H9 (cell line): ENCODE measurements at regions not wholly inside any gene's neighbourhood (a gene's known extent, or its start where the extent isn't known, plus 50 kb on each side); places are given as distances from the start of the nearest gene placed in this dataset.
A peak's percentile ranks its signal among the peaks of the same experiment; 100 is the strongest.

Experiments
- DNase-seq: peaks from one replicate; pipeline ENCODE4 v3.0.0-alpha.2; 2017
- H2AFZ ChIP-seq: one replicate; pipeline ENCODE4 v1.6.1; 2013; ENCODE audit warnings: mild to moderate bottlenecking, low read length, control low read depth, moderate library complexity
- H2AK5ac ChIP-seq: 2 replicates; pipeline ENCODE4 v1.6.1; 2013; ENCODE audit warnings: low read length, control low read depth, mixed read lengths; ENCODE audit not compliant: insufficient read length
- H2BK120ac ChIP-seq: one replicate; pipeline ENCODE4 v1.6.1; 2013; ENCODE audit warnings: low read depth, mild to moderate bottlenecking, low read length, control low read depth, inconsistent platforms; ENCODE audit not compliant: poor library complexity, severe bottlenecking
- H2BK12ac ChIP-seq: 2 replicates; pipeline ENCODE4 v1.6.1; 2013; ENCODE audit warnings: low read length, control low read depth, mixed read lengths, low read depth; ENCODE audit not compliant: insufficient read length
- H2BK15ac ChIP-seq: 2 replicates; pipeline ENCODE4 v1.6.1; 2013; ENCODE audit warnings: low read depth, low read length, control low read depth
- H2BK20ac ChIP-seq: one replicate; pipeline ENCODE4 v1.6.1; 2013; ENCODE audit warnings: low read depth, mild to moderate bottlenecking, low read length, control low read depth, inconsistent platforms; ENCODE audit not compliant: poor library complexity, severe bottlenecking
- H2BK5ac ChIP-seq: 2 replicates; pipeline ENCODE4 v1.6.1; 2013; ENCODE audit warnings: low read length, control low read depth, mixed read lengths; ENCODE audit not compliant: insufficient read length
- H3K14ac ChIP-seq: 2 replicates; pipeline ENCODE4 v1.6.1; 2013; ENCODE audit warnings: low read length, control low read depth; ENCODE audit not compliant: insufficient read depth
- H3K18ac ChIP-seq: 2 replicates; pipeline ENCODE4 v1.6.1; 2013; ENCODE audit warnings: low read depth, mild to moderate bottlenecking, mixed read lengths, low read length, control low read depth; ENCODE audit not compliant: insufficient read length
- H3K23ac ChIP-seq: 2 replicates; pipeline ENCODE4 v1.6.1; 2013; ENCODE audit warnings: low read length, control low read depth, mixed read lengths, low read depth; ENCODE audit not compliant: insufficient read length
- H3K23me2 ChIP-seq: 2 replicates; pipeline ENCODE4 v1.6.1; 2013; ENCODE audit warnings: low read depth, mild to moderate bottlenecking, mixed read lengths, low read length, control low read depth; ENCODE audit not compliant: insufficient read length, poor library complexity, severe bottlenecking
- H3K27ac ChIP-seq: 2 replicates; pipeline ENCODE4 v1.5.1; 2013; ENCODE audit warnings: low read length, control low read depth, mixed read lengths, low read depth; ENCODE audit not compliant: insufficient read length
- H3K27me3 ChIP-seq: 2 replicates; pipeline ENCODE4 v1.6.1; 2013; ENCODE audit warnings: low read length, control low read depth, inconsistent platforms; ENCODE audit not compliant: insufficient read depth
- H3K4ac ChIP-seq: 2 replicates; pipeline ENCODE4 v1.6.1; 2013; ENCODE audit warnings: low read depth, mild to moderate bottlenecking, control low read depth, inconsistent platforms, low read length, moderate library complexity
- H3K4me1 ChIP-seq: 2 replicates; pipeline ENCODE4 v1.6.1; 2013; ENCODE audit warnings: low read length, control low read depth, inconsistent platforms; ENCODE audit not compliant: insufficient read depth
- H3K4me2 ChIP-seq: 2 replicates; pipeline ENCODE4 v1.6.1; 2013; ENCODE audit warnings: low read length, control low read depth, mixed read lengths; ENCODE audit not compliant: insufficient read length, insufficient read depth
- H3K56ac ChIP-seq: 2 replicates; pipeline ENCODE4 v1.6.1; 2013; ENCODE audit warnings: low read depth, mild to moderate bottlenecking, mixed read lengths, low read length, control low read depth; ENCODE audit not compliant: insufficient read length
- H3K79me1 ChIP-seq: 2 replicates; pipeline ENCODE4 v1.6.1; 2013; ENCODE audit warnings: low read depth, mild to moderate bottlenecking, moderate library complexity, low read length, control low read depth, inconsistent platforms; ENCODE audit not compliant: insufficient read depth, poor library complexity, severe bottlenecking
- H3K79me2 ChIP-seq: 2 replicates; pipeline ENCODE4 v1.6.1; 2013; ENCODE audit warnings: low read length, control low read depth, inconsistent platforms; ENCODE audit not compliant: insufficient read depth
- H3K9ac ChIP-seq: 2 replicates; pipeline ENCODE4 v1.6.1; 2013; ENCODE audit warnings: low read length, control low read depth, mixed read lengths; ENCODE audit not compliant: insufficient read length; ENCODE audit errors: extremely low read depth
- H3K9me3 ChIP-seq: one replicate; pipeline ENCODE4 v1.6.1; 2013; ENCODE audit warnings: low read depth, low read length, inconsistent platforms; ENCODE audit not compliant: control insufficient read depth
- H3T11ph ChIP-seq: one replicate; pipeline ENCODE4 v1.6.1; 2013; ENCODE audit warnings: mild to moderate bottlenecking, low read length, control low read depth, inconsistent platforms
- H4K20me1 ChIP-seq: one replicate; pipeline ENCODE4 v1.6.1; 2013; ENCODE audit not compliant: control insufficient read depth, insufficient read length, insufficient read depth
- H4K5ac ChIP-seq: 2 replicates; pipeline ENCODE4 v1.6.1; 2013; ENCODE audit warnings: low read depth, mild to moderate bottlenecking, mixed read lengths, low read length, control low read depth; ENCODE audit not compliant: insufficient read length
- H4K8ac ChIP-seq: replicated peaks from 2 replicates; pipeline ENCODE4 v1.6.1; 2013; ENCODE audit warnings: low read length, control low read depth, mixed read lengths, low read depth; ENCODE audit not compliant: insufficient read length
- H4K91ac ChIP-seq: 2 replicates; pipeline ENCODE4 v1.6.1; 2013; ENCODE audit warnings: low read depth, mild to moderate bottlenecking, moderate library complexity, mixed read lengths, low read length, control low read depth; ENCODE audit not compliant: insufficient read length
- H3K27ac Mint-ChIP-seq, 3 experiments: 2 replicates in 2 of 3; 3 replicates in 1 of 3; pipeline ENCODE4 v1.8.0; 2020 to 2021; ENCODE audit warnings: mixed read lengths in 3 of 3, mild to moderate bottlenecking in 1 of 3, moderate library complexity in 1 of 3
- H3K27me3 Mint-ChIP-seq: 2 replicates; pipeline ENCODE4 v1.8.0; 2021; ENCODE audit warnings: low read depth, mild to moderate bottlenecking, moderate library complexity, mixed read lengths
- H3K36me3 Mint-ChIP-seq, 3 experiments: 2 replicates in 2 of 3; 3 replicates in 1 of 3; pipeline ENCODE4 v1.8.0; 2020 to 2021; ENCODE audit warnings: low read depth in 3 of 3, mixed read lengths in 3 of 3; ENCODE audit not compliant: insufficient read depth in 1 of 3
- H3K4me1 Mint-ChIP-seq, 2 experiments: 2 replicates each; pipeline ENCODE4 v1.8.0; 2020; ENCODE audit warnings: mixed read lengths in 2 of 2
- H3K4me3 Mint-ChIP-seq, 2 experiments: 2 replicates in 1 of 2; 3 replicates in 1 of 2; pipeline ENCODE4 v1.8.0; 2020 to 2021; ENCODE audit warnings: mild to moderate bottlenecking in 2 of 2, mixed read lengths in 2 of 2, moderate library complexity in 1 of 2
- H3K9me3 Mint-ChIP-seq, 2 experiments: 2 replicates in 1 of 2; 3 replicates in 1 of 2; pipeline ENCODE4 v1.8.0; 2020; ENCODE audit warnings: mild to moderate bottlenecking in 2 of 2, mixed read lengths in 2 of 2, moderate library complexity in 1 of 2
- WGBS: extraction: QIAGEN DNeasy Blood & Tissue Kit; methylation state at CpG from one replicate; pipeline ENCODE4 v1.1.7; 2013; ENCODE audit warnings: missing lambda C conversion rate, low lambda C conversion rate, mixed read lengths; ENCODE audit not compliant: insufficient read length; ENCODE audit errors: extremely low coverage; 5-methylcytosine and 5-hydroxymethylcytosine counted together
- TF ChIP-seq, protein P1 (sequence below): fragments of 200-600 bp; sonication (generic); conservative IDR thresholded peaks from 3 replicates; pipeline ENCODE4 v1.8.0; 2021; ENCODE audit warnings: antibody characterized with exemption, mild to moderate bottlenecking

DNA sequence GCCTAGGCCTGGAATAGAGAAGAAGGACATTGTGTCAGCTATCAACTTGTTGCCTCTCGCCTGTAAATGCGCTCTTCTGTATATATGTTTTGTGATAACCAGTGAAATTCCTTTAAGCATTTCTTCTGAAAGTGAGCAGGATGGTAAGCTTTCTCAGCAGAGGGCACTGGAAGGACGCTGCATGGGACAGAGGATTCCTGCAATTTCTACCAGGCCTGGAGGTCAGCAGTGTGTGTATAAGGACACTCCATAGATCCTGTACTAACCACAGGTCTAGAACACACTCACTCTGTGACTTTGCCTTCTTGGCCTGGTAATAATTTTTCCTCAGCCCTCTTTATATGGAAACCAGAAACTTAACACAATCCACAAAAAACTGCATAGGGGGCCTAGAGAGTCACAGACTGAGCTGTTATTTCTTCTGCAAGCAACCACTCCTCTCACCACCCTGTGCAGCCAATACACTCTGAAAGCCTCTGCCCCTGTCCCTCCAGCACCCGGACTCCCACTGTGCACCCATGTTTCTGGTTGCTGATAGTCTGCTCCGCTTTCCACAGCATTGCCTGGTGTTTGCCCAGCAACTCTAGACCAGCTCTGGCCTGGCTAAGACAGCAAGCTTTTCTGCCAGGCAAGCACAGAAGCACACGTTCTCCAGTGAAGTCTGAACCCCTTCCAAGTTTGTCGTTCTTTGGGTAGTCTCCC lies 94.0 kb upstream of the RMST start:
- no peak overlapping the region for H2BK20ac ChIP-seq
- H3K4ac ChIP-seq, result no peak overlapping the region
- Mint-ChIP-seq H3K4me1 (peaks cover 4 to 10% of the 10 kb centered on the region in 2 experiments; a peak in 3 of 4 replicates), H3K9me3 (no peaks in the 10 kb centered on the region), H3K36me3 (no peaks in the 10 kb centered on the region), H3K4me3 (no peak overlapping the region), H3K27ac (peak overlapping the region in 1 of 3 experiments; percentile 14; a peak in 3 of 7 replicates), H3K27me3 (no peaks in the 10 kb centered on the region)
- H3K79me2 ChIP-seq, result no peaks in the 10 kb centered on the region
- peak overlapping the region; percentile 71; the same call in 1 of the 2 replicates for H3K14ac ChIP-seq
- no peaks in the 10 kb centered on the region for H3K79me1 ChIP-seq
- H4K91ac ChIP-seq, result no peak overlapping the region
- no peaks in the 10 kb centered on the region for H3K4me1 ChIP-seq
- peak; percentile 39 for DNase-seq
- no peak overlapping the region for H2AK5ac ChIP-seq
- H3K23ac ChIP-seq, result no peak overlapping the region
- no peaks in the 10 kb centered on the region for H3K9me3 ChIP-seq
- WGBS, result no CpG with 5 or more reads among the region's 7 CpGs
- no peak overlapping the region for H4K8ac ChIP-seq
- H2BK12ac ChIP-seq, result no peak overlapping the region
- peak overlapping the region; percentile 83 for H4K5ac ChIP-seq
- TF ChIP-seq, protein P1, sequence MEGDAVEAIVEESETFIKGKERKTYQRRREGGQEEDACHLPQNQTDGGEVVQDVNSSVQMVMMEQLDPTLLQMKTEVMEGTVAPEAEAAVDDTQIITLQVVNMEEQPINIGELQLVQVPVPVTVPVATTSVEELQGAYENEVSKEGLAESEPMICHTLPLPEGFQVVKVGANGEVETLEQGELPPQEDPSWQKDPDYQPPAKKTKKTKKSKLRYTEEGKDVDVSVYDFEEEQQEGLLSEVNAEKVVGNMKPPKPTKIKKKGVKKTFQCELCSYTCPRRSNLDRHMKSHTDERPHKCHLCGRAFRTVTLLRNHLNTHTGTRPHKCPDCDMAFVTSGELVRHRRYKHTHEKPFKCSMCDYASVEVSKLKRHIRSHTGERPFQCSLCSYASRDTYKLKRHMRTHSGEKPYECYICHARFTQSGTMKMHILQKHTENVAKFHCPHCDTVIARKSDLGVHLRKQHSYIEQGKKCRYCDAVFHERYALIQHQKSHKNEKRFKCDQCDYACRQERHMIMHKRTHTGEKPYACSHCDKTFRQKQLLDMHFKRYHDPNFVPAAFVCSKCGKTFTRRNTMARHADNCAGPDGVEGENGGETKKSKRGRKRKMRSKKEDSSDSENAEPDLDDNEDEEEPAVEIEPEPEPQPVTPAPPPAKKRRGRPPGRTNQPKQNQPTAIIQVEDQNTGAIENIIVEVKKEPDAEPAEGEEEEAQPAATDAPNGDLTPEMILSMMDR, result no peak
- no peak overlapping the region for H3K56ac ChIP-seq
- no peak overlapping the region for H2BK15ac ChIP-seq
- no peaks in the 10 kb centered on the region for H3K23me2 ChIP-seq
- no peak overlapping the region for H3K9ac ChIP-seq
- H4K20me1 ChIP-seq, result no peaks in the 10 kb centered on the region
- H3K18ac ChIP-seq, result no peak overlapping the region
- H3K4me2 ChIP-seq, result no peak overlapping the region
- H2BK5ac ChIP-seq, result no peak overlapping the region
- H3K27me3 ChIP-seq, result no peaks in the 10 kb centered on the region; the same call in 1 of the 2 replicates
- no peak overlapping the region for H2BK120ac ChIP-seq
- no peak overlapping the region for H3K27ac ChIP-seq
- H3T11ph ChIP-seq, result no peak overlapping the region
- H2AFZ ChIP-seq, result no peak overlapping the region
